ENCODE measurements at regions not wholly inside any gene's neighbourhood (a gene's known extent, or its start where the extent isn't known, plus 50 kb on each side); places are given as distances from the start of the nearest gene placed in this dataset.

- TF ChIP-seq POU2F2 (IDR thresholded peaks at IDR 0.05; ENCODE audit: low read depth, low read length): no peak
- no peak for TF ChIP-seq POLR2AphosphoS5 (IDR thresholded peaks at IDR 0.05; ENCODE audit: low read depth, low read length)
- TF ChIP-seq POLR2A (IDR thresholded peaks at IDR 0.05; ENCODE audit: low read depth, low read length): no peak
- no peak for TF ChIP-seq TAF1 (IDR thresholded peaks at IDR 0.05; ENCODE audit: low read depth, low read length)
- TF ChIP-seq SPI1 (IDR thresholded peaks at IDR 0.05; ENCODE audit: low read depth, low read length): no peak
- TF ChIP-seq PAX5 (IDR thresholded peaks at IDR 0.05; ENCODE audit: insufficient read depth, low read length, severe bottlenecking): no peak
- FAIRE-seq (no peak), DNase-seq (ENCODE audit: insufficient read length, low spot score) (no peak)
These were observed 223.8 kb upstream of the KLF6 start for GRCh38 chr10:4008676-4009382.

- FAIRE-seq: no peak
- DNase-seq (ENCODE audit: insufficient read length, low spot score): no peak
- no peak for TF ChIP-seq POLR2AphosphoS5 (IDR thresholded peaks at IDR 0.05; ENCODE audit: low read depth, low read length)
These were observed 222.8 kb upstream of the KLF6 start for GRCh38 chr10:4007771-4008170.

GRCh38 chr10:4006858-4007257 is 221.8 kb upstream of the KLF6 start:
- TF ChIP-seq POU2F2 (IDR thresholded peaks at IDR 0.05; ENCODE audit: low read depth, low read length): no peak
- no peak for TF ChIP-seq TAF1 (IDR thresholded peaks at IDR 0.05; ENCODE audit: low read depth, low read length)
- TF ChIP-seq PAX5 (IDR thresholded peaks at IDR 0.05; ENCODE audit: insufficient read depth, low read length, severe bottlenecking): no peak
- no peak for TF ChIP-seq POLR2AphosphoS5 (IDR thresholded peaks at IDR 0.05; ENCODE audit: low read depth, low read length)
- TF ChIP-seq POLR2A (IDR thresholded peaks at IDR 0.05; ENCODE audit: low read depth, low read length): no peak
- no peak for TF ChIP-seq SPI1 (IDR thresholded peaks at IDR 0.05; ENCODE audit: low read depth, low read length)
- no peak for FAIRE-seq
- no peak for DNase-seq (ENCODE audit: insufficient read length, low spot score)

GRCh38 chr10:4006051-4006450 is 221.0 kb upstream of the KLF6 start:
- FAIRE-seq (no peak), DNase-seq (ENCODE audit: insufficient read length, low spot score) (no peak)
- no peak for TF ChIP-seq PAX5 (IDR thresholded peaks at IDR 0.05; ENCODE audit: insufficient read depth, low read length, severe bottlenecking)
- TF ChIP-seq SPI1 (IDR thresholded peaks at IDR 0.05; ENCODE audit: low read depth, low read length): 0 out of 2 replicates have a peak, but pooled peaks have one; percentile 9

- no peak for FAIRE-seq
- no peak for DNase-seq (ENCODE audit: insufficient read length, low spot score)
- TF ChIP-seq POLR2A (IDR thresholded peaks at IDR 0.05; ENCODE audit: low read depth, low read length) (no peak), PAX5 (IDR thresholded peaks at IDR 0.05; ENCODE audit: insufficient read depth, low read length, severe bottlenecking) (no peak), POLR2AphosphoS5 (IDR thresholded peaks at IDR 0.05; ENCODE audit: low read depth, low read length) (no peak), SPI1 (IDR thresholded peaks at IDR 0.05; ENCODE audit: low read depth, low read length) (no peak), POU2F2 (IDR thresholded peaks at IDR 0.05; ENCODE audit: low read depth, low read length) (no peak), TAF1 (IDR thresholded peaks at IDR 0.05; ENCODE audit: low read depth, low read length) (no peak)
These were observed 220.0 kb upstream of the KLF6 start for GRCh38 chr10:4004990-4005389.

GRCh38 chr10:4004144-4004543 is 219.1 kb upstream of the KLF6 start:
- no peak for TF ChIP-seq POLR2A (IDR thresholded peaks at IDR 0.05; ENCODE audit: low read depth, low read length)
- no peak for DNase-seq (ENCODE audit: insufficient read length, low spot score)
- FAIRE-seq: no peak

GRCh38 chr10:4003348-4003973 is 218.5 kb upstream of the KLF6 start:
- TF ChIP-seq SPI1 (IDR thresholded peaks at IDR 0.05; ENCODE audit: low read depth, low read length): no peak
- FAIRE-seq (no peak), DNase-seq (ENCODE audit: insufficient read length, low spot score) (no peak)

- DNase-seq (ENCODE audit: insufficient read length, low spot score): no peak
- FAIRE-seq: no peak
- TF ChIP-seq POU2F2 (IDR thresholded peaks at IDR 0.05; ENCODE audit: low read depth, low read length) (no peak), POLR2AphosphoS5 (IDR thresholded peaks at IDR 0.05; ENCODE audit: low read depth, low read length) (no peak), TAF1 (IDR thresholded peaks at IDR 0.05; ENCODE audit: low read depth, low read length) (no peak), POLR2A (IDR thresholded peaks at IDR 0.05; ENCODE audit: low read depth, low read length) (no peak), SPI1 (IDR thresholded peaks at IDR 0.05; ENCODE audit: low read depth, low read length) (no peak), PAX5 (IDR thresholded peaks at IDR 0.05; ENCODE audit: insufficient read depth, low read length, severe bottlenecking) (no peak)
These were observed 216.8 kb upstream of the KLF6 start for GRCh38 chr10:4001811-4002210.

GRCh38 chr10:3999642-4000041 is 214.6 kb upstream of the KLF6 start:
- no peak for FAIRE-seq
- no peak for DNase-seq (ENCODE audit: insufficient read length, low spot score)
- no peak for TF ChIP-seq TAF1 (IDR thresholded peaks at IDR 0.05; ENCODE audit: low read depth, low read length)
- TF ChIP-seq SPI1 (IDR thresholded peaks at IDR 0.05; ENCODE audit: low read depth, low read length): no peak
- TF ChIP-seq POU2F2 (IDR thresholded peaks at IDR 0.05; ENCODE audit: low read depth, low read length): no peak
- no peak for TF ChIP-seq PAX5 (IDR thresholded peaks at IDR 0.05; ENCODE audit: insufficient read depth, low read length, severe bottlenecking)
- TF ChIP-seq POLR2AphosphoS5 (IDR thresholded peaks at IDR 0.05; ENCODE audit: low read depth, low read length): no peak

- FAIRE-seq (no peak), DNase-seq (ENCODE audit: insufficient read length, low spot score) (no peak)
- TF ChIP-seq PAX5 (IDR thresholded peaks at IDR 0.05; ENCODE audit: insufficient read depth, low read length, severe bottlenecking) (no peak), POLR2AphosphoS5 (IDR thresholded peaks at IDR 0.05; ENCODE audit: low read depth, low read length) (no peak), POLR2A (IDR thresholded peaks at IDR 0.05; ENCODE audit: low read depth, low read length) (no peak), TAF1 (IDR thresholded peaks at IDR 0.05; ENCODE audit: low read depth, low read length) (no peak), SPI1 (IDR thresholded peaks at IDR 0.05; ENCODE audit: low read depth, low read length) (no peak), POU2F2 (IDR thresholded peaks at IDR 0.05; ENCODE audit: low read depth, low read length) (no peak)
These were observed 211.7 kb upstream of the KLF6 start for GRCh38 chr10:3996697-3997096.
